Gastroesophageal sphincter (tissue), 4 donors: ENCODE measurements at regions not wholly inside any gene's neighbourhood (a gene's known extent, or its start where the extent isn't known, plus 50 kb on each side); places are given as distances from the start of the nearest gene placed in this dataset.

Experiments
- ATAC-seq: fragments of 150-250 bp; one replicate; pipeline ENCODE4 v1.9.1; 2016; ENCODE audit warnings: mild to moderate bottlenecking, moderate library complexity
- H3K27ac ChIP-seq, 4 donors: fragments of 200-600 bp; sonication (generic) in 3 of 4; 1 replicate in 3 of 4; 2 replicates in 1 of 4; pipeline ENCODE4 v1.5.1; 2016 to 2019
- H3K27me3 ChIP-seq: fragments of 200-600 bp; sonication (generic); one replicate; pipeline ENCODE4 v1.5.1; 2019
- H3K36me3 ChIP-seq, 2 donors: fragments of 200-600 bp; sonication (generic); one replicate each; pipeline ENCODE4 v1.5.1; 2019; ENCODE audit warnings: control low read depth in 1 of 2
- H3K4me1 ChIP-seq, 3 donors: fragments of 200-600 bp; sonication (generic); 1 replicate in 2 of 3; 2 replicates in 1 of 3; pipeline ENCODE4 v1.5.1; 2016 to 2019; ENCODE audit warnings: control low read depth in 2 of 3
- H3K4me3 ChIP-seq, 2 donors: fragments of 200-600 bp; sonication (generic); one replicate each; pipeline ENCODE4 v1.5.1; 2019; ENCODE audit warnings: mild to moderate bottlenecking in 1 of 2, moderate library complexity in 1 of 2
- H3K9me3 ChIP-seq, 3 donors: fragments of 200-600 bp; sonication (generic); one replicate each; pipeline ENCODE4 v1.5.1; 2017 to 2019; ENCODE audit warnings: control low read depth in 2 of 3
- CTCF ChIP-seq, 4 experiments: fragments of 200-600 bp in 2 of 4; fragments of 450-650 bp in 2 of 4; sonication (generic) in 1 of 4; IDR thresholded peaks; one replicate each; pipeline ENCODE4 v1.5.1; 2017 to 2019; ENCODE audit warnings: antibody characterized with exemption in 4 of 4, mild to moderate bottlenecking in 2 of 4, moderate library complexity in 2 of 4
- EP300 ChIP-seq: sonication (generic); formaldehyde crosslinking; IDR thresholded peaks from one replicate; pipeline ENCODE4 v1.6.1; 2017; ENCODE audit warnings: antibody characterized with exemption, mild to moderate bottlenecking
- POLR2A ChIP-seq, 2 donors: fragments of 450-650 bp; IDR thresholded peaks; one replicate each; pipeline ENCODE4 v1.6.1; 2017; ENCODE audit warnings: antibody characterized with exemption in 2 of 2, mild to moderate bottlenecking in 2 of 2, moderate library complexity in 1 of 2
- POLR2AphosphoS5 ChIP-seq: sonication (generic); formaldehyde crosslinking; IDR thresholded peaks from one replicate; pipeline ENCODE4 v1.6.1; 2017; ENCODE audit warnings: antibody characterized with exemption
- WGBS, 2 donors: methylation state at CpG; one replicate each; pipeline ENCODE4 v1.1.5; 2018; ENCODE audit warnings: low coverage in 1 of 2; 5-methylcytosine and 5-hydroxymethylcytosine counted together

DNA sequence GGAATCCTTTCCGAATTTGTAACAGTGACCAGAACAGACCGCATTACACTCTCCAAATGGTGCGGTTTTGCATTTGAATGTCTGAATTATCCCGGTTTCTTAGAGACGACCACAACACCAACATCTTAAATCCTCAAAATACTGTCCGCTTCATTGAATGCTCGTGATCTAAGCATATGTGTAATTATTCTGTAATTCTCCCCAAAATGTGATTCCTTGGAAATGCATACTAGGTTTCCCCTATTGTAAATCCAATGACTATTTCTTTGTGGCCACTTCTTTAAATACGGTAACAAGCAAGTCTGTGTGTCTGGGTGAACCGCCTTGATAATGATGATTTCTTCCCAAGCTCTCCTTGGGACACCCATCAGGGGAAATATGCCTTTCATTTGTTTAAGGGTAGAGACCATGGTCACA, 87.3 kb upstream of the DBX1 start:
- WGBS, 2 donors: 34 to 40% methylated on average over 8 to 9 of the region's 9 CpGs
- no peak for ATAC-seq
- H3K9me3 ChIP-seq: peaks cover 0 to 6% (median 0%) of the 10 kb centered on the region in 3 donors
- TF ChIP-seq POLR2AphosphoS5 (no peak), EP300 (no peak)
- H3K27me3 ChIP-seq: peaks cover 29% of the 10 kb centered on the region
- no peaks in the 10 kb centered on the region for H3K36me3 ChIP-seq
- no peak overlapping the region for H3K27ac ChIP-seq
- H3K4me1 ChIP-seq: peaks cover 0 to 8% (median 0%) of the 10 kb centered on the region in 3 donors
- no peak overlapping the region for H3K4me3 ChIP-seq

- Histone ChIP-seq H3K27me3 (peaks cover 30% of the 10 kb centered on the region), H3K4me1 (no peaks in the 10 kb centered on the region), H3K9me3 (peaks cover 0 to 17% (median 0%) of the 10 kb centered on the region in 3 donors), H3K36me3 (no peaks in the 10 kb centered on the region), H3K4me3 (no peak overlapping the region), H3K27ac (no peak overlapping the region)
- 75 to 82% methylated on average over 3 of the region's 3 CpGs for WGBS, 2 donors
- TF ChIP-seq POLR2A (IDR thresholded peaks at IDR 0.05) (no peak), CTCF (IDR thresholded peaks at IDR 0.05) (no peak), POLR2AphosphoS5 (no peak), EP300 (no peak)
- ATAC-seq: no peak
Observed at GRCh38 chr11:20243974-20244373, 83.7 kb upstream of the DBX1 start.

- Histone ChIP-seq H3K4me3 (no peak overlapping the region), H3K27ac (no peak overlapping the region), H3K36me3 (no peaks in the 10 kb centered on the region), H3K9me3 (peaks cover 0 to 35% (median 0%) of the 10 kb centered on the region in 3 donors), H3K4me1 (no peaks in the 10 kb centered on the region), H3K27me3 (peaks cover 18% of the 10 kb centered on the region)
- ATAC-seq: no peak
- TF ChIP-seq EP300 (no peak), CTCF (IDR thresholded peaks at IDR 0.05) (no peak), POLR2A (IDR thresholded peaks at IDR 0.05) (no peak), POLR2AphosphoS5 (no peak)
- 57 to 67% methylated on average over 1 of the region's 2 CpGs for WGBS, 2 donors
Observed at GRCh38 chr11:20238712-20239111, 78.4 kb upstream of the DBX1 start.

DNA sequence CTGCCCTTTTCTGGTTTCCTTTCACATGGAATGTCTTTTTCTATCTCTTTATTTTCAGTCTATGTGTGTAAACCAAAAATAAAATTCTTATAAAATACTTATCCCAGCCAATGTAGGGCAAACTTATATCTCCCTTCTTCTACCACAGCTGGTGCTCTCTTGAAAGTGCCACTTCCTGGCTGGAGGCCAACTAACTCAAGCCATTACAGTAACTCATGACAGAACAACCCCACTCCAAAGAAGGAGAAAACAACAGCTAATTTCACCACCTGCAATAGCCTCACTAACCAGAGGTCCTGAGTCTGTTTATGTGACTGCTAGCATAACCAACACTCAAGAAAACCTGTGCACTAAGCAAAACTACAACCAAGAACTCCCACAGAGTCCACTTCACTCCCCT, 74.9 kb upstream of the DBX1 start:
- TF ChIP-seq POLR2A (IDR thresholded peaks at IDR 0.05) (no peak), POLR2AphosphoS5 (no peak), CTCF (IDR thresholded peaks at IDR 0.05) (no peak), EP300 (no peak)
- ATAC-seq: no peak
- H3K27me3 ChIP-seq: peaks cover 6% of the 10 kb centered on the region

GRCh38 chr11:20227631-20228030, 67.4 kb upstream of the DBX1 start:
- WGBS, 2 donors: 81 to 100% methylated on average over 1 of the region's 1 CpG
- ATAC-seq: no peak
- TF ChIP-seq POLR2AphosphoS5 (no peak), POLR2A (IDR thresholded peaks at IDR 0.05) (no peak), EP300 (no peak)
- no peaks in the 10 kb centered on the region for H3K4me1 ChIP-seq
- no peaks in the 10 kb centered on the region for H3K36me3 ChIP-seq
- H3K27me3 ChIP-seq: no peaks in the 10 kb centered on the region
- peaks cover 0 to 16% (median 0%) of the 10 kb centered on the region in 3 donors for H3K9me3 ChIP-seq
- H3K27ac ChIP-seq: no peak overlapping the region
- H3K4me3 ChIP-seq: no peak overlapping the region

More for the DNA sequence above, 74.9 kb upstream of the DBX1 start:
- Histone ChIP-seq H3K4me1 (no peaks in the 10 kb centered on the region), H3K27ac (no peak overlapping the region), H3K9me3 (peaks cover 0 to 28% (median 0%) of the 10 kb centered on the region in 3 donors), H3K36me3 (no peaks in the 10 kb centered on the region), H3K4me3 (no peak overlapping the region)

- ATAC-seq: no peak
- Histone ChIP-seq H3K27me3 (no peaks in the 10 kb centered on the region), H3K36me3 (no peaks in the 10 kb centered on the region), H3K4me1 (no peaks in the 10 kb centered on the region), H3K9me3 (peaks cover 0 to 16% (median 0%) of the 10 kb centered on the region in 3 donors), H3K4me3 (no peak overlapping the region), H3K27ac (no peak overlapping the region)
- no peak for TF ChIP-seq POLR2A (IDR thresholded peaks at IDR 0.05)
- no peak for TF ChIP-seq POLR2AphosphoS5
- no peak for TF ChIP-seq CTCF (IDR thresholded peaks at IDR 0.05)
- no peak for TF ChIP-seq EP300
Observed at GRCh38 chr11:20226933-20227332, 66.7 kb upstream of the DBX1 start.
